ENCODE measurements at regions not wholly inside any gene's neighbourhood (a gene's known extent, or its start where the extent isn't known, plus 50 kb on each side); places are given as distances from the start of the nearest gene placed in this dataset.

DNA sequence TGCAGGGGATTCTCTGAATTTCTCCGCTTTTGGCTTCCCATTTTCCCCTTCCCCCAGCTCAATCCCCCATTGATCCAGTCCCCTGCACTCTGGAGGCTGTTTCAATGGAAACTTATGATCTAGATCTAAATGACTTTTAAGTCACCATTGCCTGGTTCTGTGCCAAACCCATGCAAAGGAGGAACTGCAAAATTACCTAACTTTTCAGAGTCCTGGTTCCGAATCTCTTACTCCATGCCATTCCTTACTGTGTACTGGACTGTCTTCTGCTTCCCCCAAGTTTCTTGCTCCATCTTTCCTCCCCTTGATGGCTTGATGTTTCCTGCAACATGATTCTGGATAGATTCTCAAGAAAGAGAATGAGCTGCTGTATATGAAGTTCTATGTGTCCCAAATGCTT is 327.8 kb downstream of the MIAT start:
- peaks cover 23% of the 10 kb centered on the region for H3K27me3 ChIP-seq
- H3K4me1 ChIP-seq (ENCODE audit: low read depth) = no peaks in the 10 kb centered on the region
- H3K9me3 ChIP-seq (ENCODE audit: low read depth) = no peaks in the 10 kb centered on the region
- TF ChIP-seq, protein P1, sequence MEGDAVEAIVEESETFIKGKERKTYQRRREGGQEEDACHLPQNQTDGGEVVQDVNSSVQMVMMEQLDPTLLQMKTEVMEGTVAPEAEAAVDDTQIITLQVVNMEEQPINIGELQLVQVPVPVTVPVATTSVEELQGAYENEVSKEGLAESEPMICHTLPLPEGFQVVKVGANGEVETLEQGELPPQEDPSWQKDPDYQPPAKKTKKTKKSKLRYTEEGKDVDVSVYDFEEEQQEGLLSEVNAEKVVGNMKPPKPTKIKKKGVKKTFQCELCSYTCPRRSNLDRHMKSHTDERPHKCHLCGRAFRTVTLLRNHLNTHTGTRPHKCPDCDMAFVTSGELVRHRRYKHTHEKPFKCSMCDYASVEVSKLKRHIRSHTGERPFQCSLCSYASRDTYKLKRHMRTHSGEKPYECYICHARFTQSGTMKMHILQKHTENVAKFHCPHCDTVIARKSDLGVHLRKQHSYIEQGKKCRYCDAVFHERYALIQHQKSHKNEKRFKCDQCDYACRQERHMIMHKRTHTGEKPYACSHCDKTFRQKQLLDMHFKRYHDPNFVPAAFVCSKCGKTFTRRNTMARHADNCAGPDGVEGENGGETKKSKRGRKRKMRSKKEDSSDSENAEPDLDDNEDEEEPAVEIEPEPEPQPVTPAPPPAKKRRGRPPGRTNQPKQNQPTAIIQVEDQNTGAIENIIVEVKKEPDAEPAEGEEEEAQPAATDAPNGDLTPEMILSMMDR (IDR thresholded peaks at IDR 0.05; ENCODE audit: low read depth, low read length) = no peak
- no peak overlapping the region for H3K27ac ChIP-seq
- no peaks in the 10 kb centered on the region for H3K36me3 ChIP-seq
- DNase-seq (ENCODE audit: low read depth in 1 of 2, low spot score in 1 of 2) = no peak
- H3K4me3 ChIP-seq = no peak overlapping the region

DNA sequence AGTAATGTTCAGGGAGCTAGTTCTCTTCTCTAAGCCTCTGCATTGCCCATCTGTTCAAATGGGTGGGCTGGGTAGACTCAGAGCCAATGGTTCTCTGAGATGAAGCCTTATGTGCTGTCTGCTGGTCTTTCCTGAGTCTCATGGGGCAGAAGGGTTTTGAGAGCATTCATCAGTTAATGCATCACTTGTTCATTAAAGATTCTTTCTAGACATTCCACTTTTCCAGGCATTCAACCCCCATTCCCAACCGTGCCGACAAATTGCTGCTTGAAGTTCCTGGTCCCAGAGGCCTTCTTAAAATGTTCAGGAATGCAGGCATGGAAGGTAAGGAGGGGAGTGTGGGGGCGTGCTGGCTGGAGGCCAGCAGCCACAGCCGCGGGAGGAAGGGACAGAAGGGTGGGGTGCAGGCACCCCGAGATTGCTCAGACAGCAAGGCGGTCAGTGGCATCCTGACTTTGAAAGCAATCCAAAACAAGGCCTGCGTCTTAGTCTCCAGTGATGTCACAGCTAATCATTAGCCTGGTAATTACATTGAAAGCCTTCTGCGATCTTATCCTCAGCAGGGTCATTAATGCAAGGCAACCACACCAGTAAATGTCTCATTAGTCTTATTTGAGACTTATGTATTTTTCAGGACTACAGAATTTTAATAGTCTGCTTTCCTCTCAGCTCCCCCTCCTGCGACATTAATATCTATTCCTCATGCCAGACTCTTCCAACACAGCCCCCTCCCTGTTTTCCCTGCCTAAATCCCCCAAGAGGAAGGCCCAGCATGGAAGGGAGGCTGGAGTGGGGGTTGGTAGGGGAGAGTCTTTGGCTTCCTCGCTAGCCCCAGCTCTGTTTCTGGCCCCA is 328.8 kb downstream of the MIAT start:
- Histone ChIP-seq H3K27me3 (peaks cover 22% of the 10 kb centered on the region), H3K4me3 (no peak overlapping the region)
- no peak for DNase-seq (ENCODE audit: low read depth in 1 of 2, low spot score in 1 of 2)

GRCh38 chr22:26986884-26987283 is 329.5 kb downstream of the MIAT start:
- Histone ChIP-seq H3K36me3 (no peaks in the 10 kb centered on the region), H3K9me3 (ENCODE audit: low read depth) (no peaks in the 10 kb centered on the region), H3K4me3 (no peak overlapping the region), H3K27me3 (peaks cover 22% of the 10 kb centered on the region), H3K4me1 (ENCODE audit: low read depth) (no peaks in the 10 kb centered on the region), H3K27ac (no peak overlapping the region)
- TF ChIP-seq, protein P1 (IDR thresholded peaks at IDR 0.05; ENCODE audit: low read depth, low read length) = no peak
- no peak for DNase-seq (ENCODE audit: low read depth in 1 of 2, low spot score in 1 of 2)

More for the DNA sequence above, 328.8 kb downstream of the MIAT start:
- H3K36me3 ChIP-seq = no peaks in the 10 kb centered on the region
- TF ChIP-seq, protein P1 (IDR thresholded peaks at IDR 0.05; ENCODE audit: low read depth, low read length) = no peak
- H3K27ac ChIP-seq = no peak overlapping the region
- H3K9me3 ChIP-seq (ENCODE audit: low read depth) = no peaks in the 10 kb centered on the region
- no peaks in the 10 kb centered on the region for H3K4me1 ChIP-seq (ENCODE audit: low read depth)

DNA sequence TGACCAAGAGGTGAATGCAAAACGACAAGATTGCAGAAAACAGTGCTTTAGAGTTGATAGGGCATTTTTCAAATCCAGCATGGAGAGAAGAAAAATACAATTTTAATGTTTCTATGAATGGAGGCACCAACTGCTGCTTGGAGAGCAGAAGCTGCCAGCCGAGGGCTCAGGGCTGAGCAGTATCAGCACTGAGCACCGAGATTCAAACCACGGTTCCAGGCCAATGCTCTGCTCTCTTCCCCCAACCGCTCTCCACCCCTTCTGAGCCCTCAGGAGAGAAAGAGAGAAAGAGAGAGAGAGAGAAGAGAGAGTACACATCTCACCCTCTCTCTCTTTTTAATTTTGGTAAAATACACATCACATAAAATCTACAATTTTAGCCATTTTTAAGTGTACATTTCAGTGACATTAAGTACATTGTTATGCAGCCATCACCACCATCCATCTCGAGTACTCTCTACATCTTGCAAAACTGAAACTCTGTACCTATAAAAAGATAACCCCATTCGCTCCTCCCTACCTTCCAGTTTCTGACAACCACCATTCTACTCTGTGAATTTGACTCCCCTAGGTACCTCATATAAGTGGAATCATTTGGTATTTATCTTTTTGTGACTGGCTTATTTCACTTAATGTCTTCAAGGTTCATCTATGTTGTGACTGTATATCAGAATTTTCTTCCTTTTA is 333.3 kb downstream of the MIAT start:
- H3K4me3 ChIP-seq = no peak overlapping the region
- DNase-seq (ENCODE audit: low read depth in 1 of 2, low spot score in 1 of 2) = no peak
- no peaks in the 10 kb centered on the region for H3K36me3 ChIP-seq
- no peak overlapping the region for H3K27ac ChIP-seq
- no peaks in the 10 kb centered on the region for H3K9me3 ChIP-seq (ENCODE audit: low read depth)
- no peaks in the 10 kb centered on the region for H3K4me1 ChIP-seq (ENCODE audit: low read depth)
- peaks cover 15% of the 10 kb centered on the region for H3K27me3 ChIP-seq
- TF ChIP-seq, protein P1 (IDR thresholded peaks at IDR 0.05; ENCODE audit: low read depth, low read length) = no peak

DNA sequence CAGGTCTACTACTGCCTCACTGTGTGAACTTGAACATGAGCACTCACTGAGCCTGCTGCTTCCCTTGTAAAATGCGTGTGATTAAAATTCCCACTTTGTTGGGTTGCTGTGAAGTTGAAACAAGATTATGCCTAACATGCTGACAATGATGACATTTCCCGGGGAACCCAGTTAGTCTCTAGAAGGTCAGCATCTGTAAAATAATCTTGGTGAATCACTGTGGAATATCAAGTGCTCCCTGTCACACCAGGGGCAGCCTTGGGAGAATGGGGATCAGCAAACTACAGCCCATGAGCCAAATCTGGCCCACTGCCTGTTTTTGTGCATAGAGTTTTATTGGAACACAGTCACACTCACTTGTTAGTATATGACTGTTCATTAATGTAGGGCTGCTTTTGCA is 335.2 kb downstream of the MIAT start:
- H3K4me1 ChIP-seq (ENCODE audit: low read depth) = no peaks in the 10 kb centered on the region
- DNase-seq (ENCODE audit: low read depth in 1 of 2, low spot score in 1 of 2) = no peak
- H3K27me3 ChIP-seq = peaks cover 18% of the 10 kb centered on the region
- TF ChIP-seq, protein P1 (IDR thresholded peaks at IDR 0.05; ENCODE audit: low read depth, low read length) = no peak
- no peak overlapping the region for H3K27ac ChIP-seq
- H3K36me3 ChIP-seq = no peaks in the 10 kb centered on the region
- no peaks in the 10 kb centered on the region for H3K9me3 ChIP-seq (ENCODE audit: low read depth)
- H3K4me3 ChIP-seq = no peak overlapping the region

Data from cardiac muscle cell (in vitro differentiated cells and primary cell).